IMR-90 (cell line): ENCODE measurements at regions not wholly inside any gene's neighbourhood (a gene's known extent, or its start where the extent isn't known, plus 50 kb on each side); places are given as distances from the start of the nearest gene placed in this dataset.
A peak's percentile ranks its signal among the peaks of the same experiment; 100 is the strongest.

Source experiments
- ATAC-seq: fragments of 200-7000 bp; cut with Tn5 transposase; 2 replicates; pipeline ENCODE4 v1.9.1; 2020; ENCODE audit warnings: low read depth, mild to moderate bottlenecking, moderate library complexity
- BruUV-seq: library from RNA; stranded (reverse); fragments of 400-500 nt; replicated peaks from 2 replicates; lab custom pipeline; 2021; lab: Mats Ljungman, UMichigan
- CTCF ChIA-PET: fragments of 300-600 bp; formaldehyde crosslinking; extraction: SDS; loops from one replicate; lab custom pipeline; 2021; ENCODE audit warnings: antibody characterized with exemption; lab: Yijun Ruan, JAX
- POLR2A ChIA-PET: fragments of 300-600 bp; sonication (Branson Sonifier 250); formaldehyde crosslinking; loops from one replicate; lab custom pipeline; 2022; ENCODE audit warnings: antibody characterized with exemption; ENCODE audit not compliant: unreplicated experiment; lab: Charles Lee
- DNase-seq: peaks from one replicate; pipeline ENCODE4 v3.0.0; 2013
- H2AFZ ChIP-seq: replicated peaks from 2 replicates; pipeline ENCODE3; 2013; ENCODE audit warnings: low read length, mild to moderate bottlenecking; ENCODE audit not compliant: poor library complexity
- H2AK5ac ChIP-seq: 2 replicates; pipeline ENCODE4 v1.6.1; 2013; ENCODE audit warnings: low read depth, low read length, inconsistent platforms
- H2AK9ac ChIP-seq: replicated peaks from 2 replicates; pipeline ENCODE3; 2013; ENCODE audit warnings: mild to moderate bottlenecking, low read depth, low read length, moderate library complexity; ENCODE audit not compliant: poor library complexity
- H2BK120ac ChIP-seq: 2 replicates; pipeline ENCODE4 v1.6.1; 2013; ENCODE audit warnings: low read depth, low read length, inconsistent platforms
- H2BK15ac ChIP-seq: 3 replicates; pipeline ENCODE4 v1.6.1; 2013; ENCODE audit warnings: low read depth, low read length, inconsistent platforms
- H2BK20ac ChIP-seq: 2 replicates; pipeline ENCODE4 v1.6.1; 2013; ENCODE audit warnings: low read depth, mild to moderate bottlenecking, inconsistent platforms, low read length, moderate library complexity
- H2BK5ac ChIP-seq: 2 replicates; pipeline ENCODE4 v1.6.1; 2013; ENCODE audit warnings: mild to moderate bottlenecking, low read depth, low read length, inconsistent platforms; ENCODE audit not compliant: poor library complexity, severe bottlenecking
- H3K14ac ChIP-seq: replicated peaks from 2 replicates; pipeline ENCODE4 v1.6.1; 2013; ENCODE audit warnings: low read depth, low read length, inconsistent platforms
- H3K18ac ChIP-seq: 2 replicates; pipeline ENCODE4 v1.6.1; 2013; ENCODE audit warnings: low read depth, low read length, control low read depth
- H3K23ac ChIP-seq: 2 replicates; pipeline ENCODE4 v1.6.1; 2013; ENCODE audit warnings: low read depth, low read length, inconsistent platforms
- H3K27ac ChIP-seq: 2 replicates; pipeline ENCODE4 v1.5.1; 2013; ENCODE audit warnings: mild to moderate bottlenecking, control low read depth, low read length; ENCODE audit not compliant: insufficient read depth
- H3K27me3 ChIP-seq: 2 replicates; pipeline ENCODE4 v1.6.1; 2013; ENCODE audit warnings: low read length; ENCODE audit not compliant: control insufficient read depth, insufficient read depth
- H3K36me3 ChIP-seq: 2 replicates; pipeline ENCODE4 v1.6.1; 2013; ENCODE audit warnings: low read length, mixed read lengths; ENCODE audit not compliant: control insufficient read depth, insufficient read depth
- H3K4ac ChIP-seq: 2 replicates; pipeline ENCODE4 v1.6.1; 2013; ENCODE audit warnings: low read depth, low read length, inconsistent platforms
- H3K4me1 ChIP-seq: 2 replicates; pipeline ENCODE4 v1.6.1; 2013; ENCODE audit warnings: low read length, mixed read lengths; ENCODE audit not compliant: control insufficient read depth, insufficient read depth
- H3K4me2 ChIP-seq: 2 replicates; pipeline ENCODE4 v1.6.1; 2013; ENCODE audit warnings: low read depth, mild to moderate bottlenecking, control low read depth, low read length, moderate library complexity
- H3K4me3 ChIP-seq: 2 replicates; pipeline ENCODE4 v1.5.1; 2013; ENCODE audit warnings: low read depth, mild to moderate bottlenecking, control low read depth, low read length, moderate library complexity; ENCODE audit not compliant: insufficient read depth
- H3K56ac ChIP-seq: 2 replicates; pipeline ENCODE4 v1.6.1; 2013; ENCODE audit warnings: low read length, inconsistent platforms; ENCODE audit not compliant: insufficient read depth; ENCODE audit errors: extremely low read depth
- H3K79me1 ChIP-seq, 2 experiments: 2 replicates each; pipeline ENCODE4 v1.6.1; 2013; ENCODE audit warnings: low read length in 2 of 2, inconsistent platforms in 1 of 2, low read depth in 1 of 2
- H3K9ac ChIP-seq: 2 replicates; pipeline ENCODE4 v1.6.1; 2013; ENCODE audit warnings: low read depth, low read length, control low read depth
- H3K9me1 ChIP-seq: 2 replicates; pipeline ENCODE4 v1.6.1; 2013; ENCODE audit warnings: low read length, inconsistent platforms; ENCODE audit not compliant: insufficient read depth
- H3K9me3 ChIP-seq: 2 replicates; pipeline ENCODE4 v1.6.1; 2013; ENCODE audit warnings: low read length; ENCODE audit not compliant: control insufficient read depth, insufficient read depth
- H4K20me1 ChIP-seq: 2 replicates; pipeline ENCODE4 v1.6.1; 2013; ENCODE audit warnings: low read length, inconsistent platforms; ENCODE audit not compliant: insufficient read depth
- H4K5ac ChIP-seq: 2 replicates; pipeline ENCODE4 v1.6.1; 2013; ENCODE audit warnings: mild to moderate bottlenecking, low read depth, low read length, control low read depth
- H4K8ac ChIP-seq, 2 experiments: 2 replicates each; pipeline ENCODE4 v1.6.1; 2013; ENCODE audit warnings: low read depth in 2 of 2, low read length in 2 of 2, control low read depth in 1 of 2, inconsistent platforms in 1 of 2
- H4K91ac ChIP-seq: 2 replicates; pipeline ENCODE4 v1.6.1; 2013; ENCODE audit warnings: low read depth, low read length, inconsistent platforms; ENCODE audit not compliant: insufficient read depth
- BHLHE40 ChIP-seq: fragments of 150-350 bp; IDR thresholded peaks from 2 replicates; pipeline ENCODE4 v1.6.1; 2016; ENCODE audit warnings: mild to moderate bottlenecking, low read depth, low read length
- CEBPB ChIP-seq: IDR thresholded peaks from 2 replicates; pipeline ENCODE4 v1.6.1; 2012; ENCODE audit warnings: low read depth, low read length, improper control_type of control experiment
- CHD1 ChIP-seq: IDR thresholded peaks from 2 replicates; pipeline ENCODE4 v1.6.1; 2012; ENCODE audit warnings: low read depth, low read length, improper control_type of control experiment
- ELK1 ChIP-seq: fragments of 150-350 bp; IDR thresholded peaks from 2 replicates; pipeline ENCODE4 v1.6.1; 2016; ENCODE audit warnings: low read depth, mild to moderate bottlenecking, low read length, moderate library complexity, borderline replicate concordance
- FOS ChIP-seq: fragments of 150-350 bp; IDR thresholded peaks from 2 replicates; pipeline ENCODE4 v1.6.1; 2016; ENCODE audit warnings: low read depth, low read length
- MAFK ChIP-seq: IDR thresholded peaks from 2 replicates; pipeline ENCODE4 v1.6.1; 2012; ENCODE audit warnings: low read depth, low read length, improper control_type of control experiment
- MAZ ChIP-seq: IDR thresholded peaks from 2 replicates; pipeline ENCODE4 v1.6.1; 2012; ENCODE audit warnings: low read depth, mild to moderate bottlenecking, low read length, improper control_type of control experiment, moderate library complexity, borderline replicate concordance
- MXI1 ChIP-seq: IDR thresholded peaks from 2 replicates; pipeline ENCODE4 v1.6.1; 2012; ENCODE audit warnings: low read depth, mild to moderate bottlenecking, low read length, moderate library complexity, borderline replicate concordance
- NFE2L2 ChIP-seq: fragments of 150-350 bp; IDR thresholded peaks from 2 replicates; pipeline ENCODE4 v1.6.1; 2016; ENCODE audit warnings: low read depth, mild to moderate bottlenecking, low read length
- POLR2A ChIP-seq: IDR thresholded peaks from 2 replicates; pipeline ENCODE4 v1.6.1; 2012; ENCODE audit warnings: mild to moderate bottlenecking, low read depth, low read length
- RAD21 ChIP-seq: IDR thresholded peaks from 2 replicates; pipeline ENCODE4 v1.6.1; 2012; ENCODE audit warnings: low read length, improper control_type of control experiment
- RCOR1 ChIP-seq: IDR thresholded peaks from 2 replicates; pipeline ENCODE4 v1.6.1; 2012; ENCODE audit warnings: mild to moderate bottlenecking, low read length, improper control_type of control experiment; ENCODE audit not compliant: insufficient replicate concordance
- RFX5 ChIP-seq: IDR thresholded peaks from 2 replicates; pipeline ENCODE4 v1.8.0; 2012; ENCODE audit warnings: low read depth, mild to moderate bottlenecking, low read length, moderate library complexity
- SMC3 ChIP-seq: fragments of 150-350 bp; IDR thresholded peaks from 2 replicates; pipeline ENCODE4 v1.6.1; 2016; ENCODE audit warnings: low read depth, mild to moderate bottlenecking, antibody characterized with exemption, low read length, moderate library complexity
- USF2 ChIP-seq: fragments of 150-350 bp; IDR thresholded peaks from 2 replicates; pipeline ENCODE4 v1.6.1; 2017; ENCODE audit warnings: mild to moderate bottlenecking, antibody characterized with exemption, low read length, low read depth
- WGBS, 2 experiments: methylation state at CpG; one replicate each; pipeline versions ENCODE4 v1.1.5 to v1.1.7; 2013; ENCODE audit warnings: missing lambda C conversion rate in 2 of 2; ENCODE audit not compliant: insufficient read length in 1 of 2; ENCODE audit errors: extremely low coverage in 2 of 2; 5-methylcytosine and 5-hydroxymethylcytosine counted together
- dilution Hi-C: fragments of 300-500 bp; cut with HindIII; formaldehyde crosslinking; loops from one replicate; pipeline ENCODE4 v1.14.3; 2018; ENCODE audit warnings: low sequenced_read_pairs; ENCODE audit not compliant: unreplicated experiment
- in situ Hi-C: fragments of 300-500 bp; cut with MboI; formaldehyde crosslinking; loops from 3 replicates; pipeline ENCODE4 v1.14.3; 2019; ENCODE audit warnings: low sequenced_read_pairs, inconsistent platforms, mixed read lengths
- intact Hi-C: fragments of 100-400 bp; cut with micrococcal nuclease; formaldehyde crosslinking; loops from 2 replicates; pipeline ENCODE4 v1.10.0; 2022
- TF ChIP-seq, protein P1 (sequence below): conservative IDR thresholded peaks from 2 replicates; pipeline ENCODE4 v1.5.1; 2012; ENCODE audit warnings: mild to moderate bottlenecking, low read depth, low read length, improper control_type of control experiment

DNA sequence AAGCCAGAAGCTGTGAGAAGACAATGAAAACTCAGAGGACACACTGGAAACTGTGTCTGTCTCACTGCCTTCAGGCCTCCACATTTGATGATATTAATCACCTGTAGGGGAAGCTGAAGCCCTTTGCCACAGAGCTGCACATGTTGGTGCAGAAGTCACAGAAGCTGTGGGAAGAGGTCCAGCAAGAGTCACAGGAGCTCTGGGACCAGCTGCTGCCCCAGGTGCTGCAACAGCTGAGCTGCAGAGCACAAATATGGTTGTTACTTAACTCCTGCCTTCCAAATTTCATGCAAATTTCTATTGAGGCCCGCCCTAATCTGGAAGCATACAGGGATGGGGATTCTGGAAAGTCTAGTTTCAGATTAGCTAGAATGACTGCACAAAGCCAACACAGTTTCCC lies 169.3 kb downstream of the OGFRL1 start:
- Histone ChIP-seq H3K23ac (0 out of 2 replicates have a peak overlapping the region, but pooled peaks have one; percentile 11), H3K4ac (0 out of 2 replicates have a peak overlapping the region, but pooled peaks have one; percentile 2), H3K56ac (no peak overlapping the region), H3K18ac (no peak overlapping the region), H3K9ac (no peak overlapping the region), H2AK5ac (no peak overlapping the region), H4K20me1 (no peaks in the 10 kb centered on the region), H3K4me2 (no peak overlapping the region), H3K27ac (no peak overlapping the region), H2BK15ac (no peak overlapping the region), H3K9me1 (no peaks in the 10 kb centered on the region), H2AK9ac (peak overlapping the region; percentile 31), H4K8ac (no peak overlapping the region), H3K27me3 (no peaks in the 10 kb centered on the region), H2BK20ac (no peak overlapping the region), H3K14ac (0 out of 2 replicates have a peak overlapping the region, but pooled peaks have one; percentile 30), H4K91ac (no peak overlapping the region), H3K79me1 (no peaks in the 10 kb centered on the region), H2AFZ (peak overlapping the region; percentile 69), H2BK120ac (no peak overlapping the region), H3K36me3 (no peaks in the 10 kb centered on the region), H3K4me3 (no peak overlapping the region), H4K5ac (no peak overlapping the region), H3K9me3 (no peaks in the 10 kb centered on the region), H2BK5ac (no peak overlapping the region), H3K4me1 (peaks cover 5% of the 10 kb centered on the region)
- ChIA-PET POLR2A (no interaction called here), CTCF (interaction anchor here (0.9 kb wide), 1 partner anchor 8 kb away, joined by 3 read pairs; no protein-coding TSS in a partner anchor)
- WGBS, 2 experiments = no CpG with 5 or more reads among the region's 1 CpG
- TF ChIP-seq NFE2L2 = no peak
- no peak for TF ChIP-seq ELK1
- no peak for TF ChIP-seq FOS
- no peak for TF ChIP-seq USF2
- TF ChIP-seq MAZ = no peak
- no peak for TF ChIP-seq RAD21
- no peak for TF ChIP-seq CEBPB
- TF ChIP-seq RCOR1 = no peak
- TF ChIP-seq POLR2A = no peak
- TF ChIP-seq RFX5 = no peak
- TF ChIP-seq, protein P1, sequence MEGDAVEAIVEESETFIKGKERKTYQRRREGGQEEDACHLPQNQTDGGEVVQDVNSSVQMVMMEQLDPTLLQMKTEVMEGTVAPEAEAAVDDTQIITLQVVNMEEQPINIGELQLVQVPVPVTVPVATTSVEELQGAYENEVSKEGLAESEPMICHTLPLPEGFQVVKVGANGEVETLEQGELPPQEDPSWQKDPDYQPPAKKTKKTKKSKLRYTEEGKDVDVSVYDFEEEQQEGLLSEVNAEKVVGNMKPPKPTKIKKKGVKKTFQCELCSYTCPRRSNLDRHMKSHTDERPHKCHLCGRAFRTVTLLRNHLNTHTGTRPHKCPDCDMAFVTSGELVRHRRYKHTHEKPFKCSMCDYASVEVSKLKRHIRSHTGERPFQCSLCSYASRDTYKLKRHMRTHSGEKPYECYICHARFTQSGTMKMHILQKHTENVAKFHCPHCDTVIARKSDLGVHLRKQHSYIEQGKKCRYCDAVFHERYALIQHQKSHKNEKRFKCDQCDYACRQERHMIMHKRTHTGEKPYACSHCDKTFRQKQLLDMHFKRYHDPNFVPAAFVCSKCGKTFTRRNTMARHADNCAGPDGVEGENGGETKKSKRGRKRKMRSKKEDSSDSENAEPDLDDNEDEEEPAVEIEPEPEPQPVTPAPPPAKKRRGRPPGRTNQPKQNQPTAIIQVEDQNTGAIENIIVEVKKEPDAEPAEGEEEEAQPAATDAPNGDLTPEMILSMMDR = no peak
- TF ChIP-seq SMC3 = no peak
- no peak for TF ChIP-seq MAFK
- TF ChIP-seq CHD1 = no peak
- TF ChIP-seq MXI1 = no peak
- TF ChIP-seq BHLHE40 = no peak
- in situ Hi-C loops = no loop called here
- dilution Hi-C loops = no loop called here
- intact Hi-C loops = no loop called here
- ATAC-seq = no peak
- DNase-seq = no peak
- no TSS peak for BruUV-seq
